ENCODE measurements at regions not wholly inside any gene's neighbourhood (a gene's known extent, or its start where the extent isn't known, plus 50 kb on each side); places are given as distances from the start of the nearest gene placed in this dataset.

GRCh38 chr3:165549037-165549436 lies 288.2 kb downstream of the BCHE start:
- TF ChIP-seq EZH2phosphoT487 (IDR thresholded peaks at IDR 0.05; ENCODE audit: low read length), result no peak
- TF ChIP-seq CTCF (IDR thresholded peaks at IDR 0.05; ENCODE audit: low read length), result no peak
- TF ChIP-seq EZH2 (optimal IDR thresholded peaks at IDR 0.05; ENCODE audit: low read depth, low read length), result no peak

Measured in MM.1S (cell line).